Endothelial cell of umbilical vein (primary cell): ENCODE measurements at regions not wholly inside any gene's neighbourhood (a gene's known extent, or its start where the extent isn't known, plus 50 kb on each side); places are given as distances from the start of the nearest gene placed in this dataset.

ENCODE experiments used
- BruUV-seq: library from RNA; stranded (reverse); fragments of 400-500 nt; replicated peaks from 2 replicates; lab custom pipeline; 2021; lab: Mats Ljungman, UMichigan
- CTCF ChIA-PET: fragments of 300-600, 350-600 bp; sonication (Branson Sonifier 250); formaldehyde crosslinking; loops from one replicate; lab custom pipeline; 2021; ENCODE audit warnings: antibody characterized with exemption, inconsistent platforms; lab: Charles Lee
- POLR2A ChIA-PET: fragments of 300-600, 350-600 bp; sonication (Branson Sonifier 250); formaldehyde crosslinking; loops from one replicate; lab custom pipeline; 2021; ENCODE audit warnings: antibody characterized with exemption, inconsistent platforms; lab: Charles Lee
- DNase-seq: peaks from one replicate; pipeline ENCODE4 v3.0.0-alpha.2; 2011; ENCODE audit warnings: low read depth, low spot score
- FAIRE-seq: peaks from 2 replicates; lab custom pipeline; 2011; peaks lifted over from hg19 to GRCh38; lab: Jason Lieb, UNC
- H2AFZ ChIP-seq: 2 replicates; pipeline ENCODE4 v1.6.0; 2012; ENCODE audit warnings: low read depth, low read length, control low read depth, inconsistent platforms
- H3K27ac ChIP-seq: 2 replicates; pipeline ENCODE4 v1.5.1; 2011; ENCODE audit warnings: low read depth, mild to moderate bottlenecking, control low read depth, low read length, moderate library complexity; ENCODE audit not compliant: insufficient read depth
- H3K27me3 ChIP-seq, 2 experiments: 2 replicates each; pipeline versions ENCODE4 v1.6.0 to v1.6.1; 2011; ENCODE audit warnings: low read length in 2 of 2, mixed read lengths in 1 of 2; ENCODE audit not compliant: control insufficient read depth in 2 of 2, insufficient read depth in 2 of 2
- H3K36me3 ChIP-seq, 2 experiments: 2 replicates in 1 of 2; 3 replicates in 1 of 2; pipeline ENCODE4 v1.5.1; 2011; ENCODE audit warnings: low read length in 2 of 2, mild to moderate bottlenecking in 1 of 2, moderate library complexity in 1 of 2; ENCODE audit not compliant: control insufficient read depth in 2 of 2, insufficient read depth in 2 of 2; ENCODE audit errors: extremely low read depth in 1 of 2
- H3K4me1 ChIP-seq: 3 replicates; pipeline ENCODE4 v1.5.1; 2011; ENCODE audit warnings: mild to moderate bottlenecking, low read length; ENCODE audit not compliant: control insufficient read depth, insufficient read depth; ENCODE audit errors: extremely low read depth
- H3K4me2 ChIP-seq: 2 replicates; pipeline ENCODE4 v1.6.1; 2011; ENCODE audit warnings: low read length, control low read depth, mixed read lengths; ENCODE audit not compliant: insufficient read depth
- H3K4me3 ChIP-seq, 3 experiments: fragments of 200-600 bp in 1 of 3; sonication (generic), shearing (Covaris generic) in 1 of 3; replicated peaks in 1 of 3; 2 replicates each; pipeline ENCODE4 v1.5.1; 2011 to 2016; ENCODE audit warnings: control low read depth in 3 of 3, low read length in 3 of 3, mild to moderate bottlenecking in 2 of 3, inconsistent platforms in 1 of 3, low read depth in 1 of 3, moderate library complexity in 1 of 3; ENCODE audit not compliant: insufficient read depth in 1 of 3
- H3K79me2 ChIP-seq: 2 replicates; pipeline ENCODE4 v1.6.0; 2012; ENCODE audit warnings: low read length, inconsistent platforms; ENCODE audit not compliant: control insufficient read depth, insufficient read depth
- H3K9ac ChIP-seq: replicated peaks from 2 replicates; pipeline ENCODE3; 2011; ENCODE audit warnings: low read length, control low read depth; ENCODE audit not compliant: insufficient read depth; ENCODE audit errors: extremely low read depth
- H3K9me1 ChIP-seq: replicated peaks from 3 replicates; pipeline ENCODE4 v1.6.0; 2011; ENCODE audit warnings: mild to moderate bottlenecking, low read length; ENCODE audit not compliant: control insufficient read depth, insufficient read depth; ENCODE audit errors: extremely low read depth
- H3K9me3 ChIP-seq: replicated peaks from 2 replicates; pipeline ENCODE4 v1.5.1; 2012; ENCODE audit warnings: low read length, inconsistent platforms; ENCODE audit not compliant: control insufficient read depth, insufficient read depth
- H4K20me1 ChIP-seq: replicated peaks from 2 replicates; pipeline ENCODE3; 2011; ENCODE audit warnings: mild to moderate bottlenecking, low read length; ENCODE audit not compliant: control insufficient read depth, insufficient read depth; ENCODE audit errors: extremely low read depth
- CTCF ChIP-seq, 2 donors: IDR thresholded peaks; 1 replicate in 1 of 2; 2 replicates in 1 of 2; pipeline ENCODE4 v1.5.1; 2011; ENCODE audit warnings: low read length in 2 of 2, mild to moderate bottlenecking in 2 of 2, moderate library complexity in 2 of 2, control low read depth in 1 of 2, inconsistent platforms in 1 of 2, low read depth in 1 of 2; ENCODE audit not compliant: insufficient read depth in 1 of 2; ENCODE audit errors: extremely low read depth in 1 of 2
- EZH2 ChIP-seq: IDR thresholded peaks from 2 replicates; pipeline ENCODE4 v1.6.1; 2012; ENCODE audit warnings: borderline replicate concordance, low read depth, mild to moderate bottlenecking, moderate library complexity, low read length, inconsistent platforms; ENCODE audit not compliant: severe bottlenecking
- FOS ChIP-seq: IDR thresholded peaks from 2 replicates; pipeline ENCODE4 v1.6.1; 2011; ENCODE audit warnings: mild to moderate bottlenecking, low read length, moderate library complexity, borderline replicate concordance; ENCODE audit not compliant: insufficient read depth
- GATA2 ChIP-seq: IDR thresholded peaks from 2 replicates; pipeline ENCODE4 v1.7.0; 2011; ENCODE audit warnings: low read depth, mild to moderate bottlenecking, moderate library complexity, mixed read lengths, low read length; ENCODE audit not compliant: insufficient read length, insufficient read depth
- JUN ChIP-seq: IDR thresholded peaks from 2 replicates; pipeline ENCODE4 v1.6.1; 2011; ENCODE audit warnings: borderline replicate concordance, low read depth; ENCODE audit not compliant: insufficient read length, insufficient read depth
- MYC ChIP-seq: IDR thresholded peaks from one replicate; pipeline ENCODE4 v1.6.1; 2011; ENCODE audit warnings: mild to moderate bottlenecking, low read depth, low read length
- POLR2A ChIP-seq: IDR thresholded peaks from 2 replicates; pipeline ENCODE4 v1.6.1; 2012; ENCODE audit warnings: low read depth, mild to moderate bottlenecking, control low read depth, low read length
- POLR2AphosphoS5 ChIP-seq: IDR thresholded peaks from 2 replicates; pipeline ENCODE4 v1.6.1; 2012; ENCODE audit warnings: low read depth, mild to moderate bottlenecking, control low read depth, low read length, moderate library complexity; ENCODE audit not compliant: insufficient read depth
- dilution Hi-C: fragments of 300-500 bp; cut with MboI; formaldehyde crosslinking; loops from one replicate; pipeline ENCODE4 v1.15.0; 2019; ENCODE audit warnings: low sequenced_read_pairs; ENCODE audit not compliant: extremely low pct_ligation_motif_present
- intact Hi-C: fragments of 100-400 bp; cut with micrococcal nuclease; formaldehyde crosslinking; loops from one replicate; pipeline ENCODE4 v1.10.0; 2022

DNA sequence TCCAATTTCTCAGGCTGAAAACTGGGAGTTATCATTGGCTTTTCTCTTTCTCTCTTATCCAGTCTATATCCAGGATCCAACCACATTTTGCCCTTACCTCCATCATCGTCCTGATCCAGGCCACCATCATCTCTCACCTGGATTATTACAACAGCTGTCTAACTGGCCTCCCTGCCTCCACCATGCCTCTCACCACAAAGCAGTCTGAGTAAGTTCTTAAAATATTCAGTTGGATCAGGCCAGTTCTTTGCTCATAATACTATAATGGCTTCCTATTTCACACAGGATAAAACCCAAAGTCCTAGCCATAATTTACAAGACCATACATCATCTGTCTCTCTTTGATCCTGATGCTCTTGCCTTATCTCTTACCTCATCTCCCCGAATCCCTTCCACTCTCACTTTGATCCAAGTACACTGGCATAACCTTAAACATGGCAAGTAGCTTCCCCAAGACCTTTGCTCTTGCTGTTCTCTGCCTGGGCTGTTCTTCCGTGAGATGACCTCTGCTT is 133.4 kb upstream of the RAP1B start:
- no peak overlapping the region for H2AFZ ChIP-seq
- FAIRE-seq, result no peak
- no peaks in the 10 kb centered on the region for H3K9me3 ChIP-seq
- ChIA-PET CTCF (no interaction called here), POLR2A (no interaction called here)
- H3K27me3 ChIP-seq, result no peaks in the 10 kb centered on the region
- no peak overlapping the region for H3K4me2 ChIP-seq
- H3K9me1 ChIP-seq, result no peaks in the 10 kb centered on the region
- no TSS peak for BruUV-seq
- no peaks in the 10 kb centered on the region for H4K20me1 ChIP-seq
- no peaks in the 10 kb centered on the region for H3K79me2 ChIP-seq
- H3K4me3 ChIP-seq, result no peak overlapping the region
- no peak overlapping the region for H3K27ac ChIP-seq
- no peak overlapping the region for H3K9ac ChIP-seq
- H3K36me3 ChIP-seq, result no peaks in the 10 kb centered on the region
- H3K4me1 ChIP-seq, result no peaks in the 10 kb centered on the region
- DNase-seq, result no peak
- intact Hi-C loops, result no loop called here
- TF ChIP-seq FOS, result no peak
- no peak for TF ChIP-seq CTCF (IDR thresholded peaks at IDR 0.05; ENCODE audit: extremely low read depth in 1 of 2, insufficient read depth in 1 of 2, low read depth in 1 of 2, low read length in 2 of 2)
- TF ChIP-seq POLR2AphosphoS5, result no peak
- TF ChIP-seq POLR2A, result no peak
- TF ChIP-seq JUN, result no peak
- no peak for TF ChIP-seq MYC
- no peak for TF ChIP-seq GATA2
- TF ChIP-seq EZH2, result no peak
- dilution Hi-C loops, result no loop called here
